ENCODE measurements at regions not wholly inside any gene's neighbourhood (a gene's known extent, or its start where the extent isn't known, plus 50 kb on each side); places are given as distances from the start of the nearest gene placed in this dataset.

DNA sequence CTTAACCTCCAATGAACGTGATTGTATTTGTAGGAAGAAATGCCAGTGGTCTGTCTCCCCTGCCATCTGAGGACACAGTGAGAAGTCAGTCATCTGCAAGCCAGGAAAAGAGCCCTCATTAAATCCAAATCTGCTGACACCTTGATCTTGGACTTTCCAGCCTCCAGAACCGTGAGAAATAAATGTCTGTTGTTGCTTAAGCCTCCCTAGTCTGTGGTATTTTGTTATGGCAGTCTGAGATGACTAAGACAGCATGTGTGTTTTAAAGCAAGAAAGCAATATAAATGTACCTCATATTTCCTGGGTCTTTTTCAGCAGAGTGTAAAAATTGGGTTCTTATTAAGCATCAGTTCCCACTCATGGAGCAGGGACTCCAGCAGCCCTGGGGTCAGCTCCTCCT is 177.9 kb upstream of the NLRP1 start:
- H3K4me1 Mint-ChIP-seq, result no peaks in the 10 kb centered on the region
- TF ChIP-seq FOXP1 (CRISPR knock-in tag; IDR thresholded peaks at IDR 0.05; ENCODE audit: borderline replicate concordance) (no peak), MXD4 (CRISPR knock-in tag; IDR thresholded peaks at IDR 0.05; ENCODE audit: borderline replicate concordance) (no peak), ZNF121 (CRISPR knock-in tag; IDR thresholded peaks at IDR 0.05) (no peak), NFYB (CRISPR knock-in tag; conservative IDR thresholded peaks at IDR 0.05; ENCODE audit: low read depth) (no peak), ZNF671 (CRISPR knock-in tag; IDR thresholded peaks at IDR 0.05) (no peak), RORB (CRISPR knock-in tag; IDR thresholded peaks at IDR 0.05) (no peak), GABPB1 (CRISPR knock-in tag; IDR thresholded peaks at IDR 0.05) (no peak), ZNF232 (CRISPR knock-in tag; IDR thresholded peaks at IDR 0.05) (no peak), RELA (CRISPR knock-in tag; IDR thresholded peaks at IDR 0.05; ENCODE audit: borderline replicate concordance) (no peak)
- TF ChIP-seq, protein P1, sequence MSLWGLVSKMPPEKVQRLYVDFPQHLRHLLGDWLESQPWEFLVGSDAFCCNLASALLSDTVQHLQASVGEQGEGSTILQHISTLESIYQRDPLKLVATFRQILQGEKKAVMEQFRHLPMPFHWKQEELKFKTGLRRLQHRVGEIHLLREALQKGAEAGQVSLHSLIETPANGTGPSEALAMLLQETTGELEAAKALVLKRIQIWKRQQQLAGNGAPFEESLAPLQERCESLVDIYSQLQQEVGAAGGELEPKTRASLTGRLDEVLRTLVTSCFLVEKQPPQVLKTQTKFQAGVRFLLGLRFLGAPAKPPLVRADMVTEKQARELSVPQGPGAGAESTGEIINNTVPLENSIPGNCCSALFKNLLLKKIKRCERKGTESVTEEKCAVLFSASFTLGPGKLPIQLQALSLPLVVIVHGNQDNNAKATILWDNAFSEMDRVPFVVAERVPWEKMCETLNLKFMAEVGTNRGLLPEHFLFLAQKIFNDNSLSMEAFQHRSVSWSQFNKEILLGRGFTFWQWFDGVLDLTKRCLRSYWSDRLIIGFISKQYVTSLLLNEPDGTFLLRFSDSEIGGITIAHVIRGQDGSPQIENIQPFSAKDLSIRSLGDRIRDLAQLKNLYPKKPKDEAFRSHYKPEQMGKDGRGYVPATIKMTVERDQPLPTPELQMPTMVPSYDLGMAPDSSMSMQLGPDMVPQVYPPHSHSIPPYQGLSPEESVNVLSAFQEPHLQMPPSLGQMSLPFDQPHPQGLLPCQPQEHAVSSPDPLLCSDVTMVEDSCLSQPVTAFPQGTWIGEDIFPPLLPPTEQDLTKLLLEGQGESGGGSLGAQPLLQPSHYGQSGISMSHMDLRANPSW (CRISPR knock-in tag; conservative IDR thresholded peaks at IDR 0.05; ENCODE audit: low read depth), result no peak
- TF ChIP-seq, protein P2, sequence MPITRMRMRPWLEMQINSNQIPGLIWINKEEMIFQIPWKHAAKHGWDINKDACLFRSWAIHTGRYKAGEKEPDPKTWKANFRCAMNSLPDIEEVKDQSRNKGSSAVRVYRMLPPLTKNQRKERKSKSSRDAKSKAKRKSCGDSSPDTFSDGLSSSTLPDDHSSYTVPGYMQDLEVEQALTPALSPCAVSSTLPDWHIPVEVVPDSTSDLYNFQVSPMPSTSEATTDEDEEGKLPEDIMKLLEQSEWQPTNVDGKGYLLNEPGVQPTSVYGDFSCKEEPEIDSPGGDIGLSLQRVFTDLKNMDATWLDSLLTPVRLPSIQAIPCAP (CRISPR knock-in tag; IDR thresholded peaks at IDR 0.05), result no peak
- TF ChIP-seq, protein P3, sequence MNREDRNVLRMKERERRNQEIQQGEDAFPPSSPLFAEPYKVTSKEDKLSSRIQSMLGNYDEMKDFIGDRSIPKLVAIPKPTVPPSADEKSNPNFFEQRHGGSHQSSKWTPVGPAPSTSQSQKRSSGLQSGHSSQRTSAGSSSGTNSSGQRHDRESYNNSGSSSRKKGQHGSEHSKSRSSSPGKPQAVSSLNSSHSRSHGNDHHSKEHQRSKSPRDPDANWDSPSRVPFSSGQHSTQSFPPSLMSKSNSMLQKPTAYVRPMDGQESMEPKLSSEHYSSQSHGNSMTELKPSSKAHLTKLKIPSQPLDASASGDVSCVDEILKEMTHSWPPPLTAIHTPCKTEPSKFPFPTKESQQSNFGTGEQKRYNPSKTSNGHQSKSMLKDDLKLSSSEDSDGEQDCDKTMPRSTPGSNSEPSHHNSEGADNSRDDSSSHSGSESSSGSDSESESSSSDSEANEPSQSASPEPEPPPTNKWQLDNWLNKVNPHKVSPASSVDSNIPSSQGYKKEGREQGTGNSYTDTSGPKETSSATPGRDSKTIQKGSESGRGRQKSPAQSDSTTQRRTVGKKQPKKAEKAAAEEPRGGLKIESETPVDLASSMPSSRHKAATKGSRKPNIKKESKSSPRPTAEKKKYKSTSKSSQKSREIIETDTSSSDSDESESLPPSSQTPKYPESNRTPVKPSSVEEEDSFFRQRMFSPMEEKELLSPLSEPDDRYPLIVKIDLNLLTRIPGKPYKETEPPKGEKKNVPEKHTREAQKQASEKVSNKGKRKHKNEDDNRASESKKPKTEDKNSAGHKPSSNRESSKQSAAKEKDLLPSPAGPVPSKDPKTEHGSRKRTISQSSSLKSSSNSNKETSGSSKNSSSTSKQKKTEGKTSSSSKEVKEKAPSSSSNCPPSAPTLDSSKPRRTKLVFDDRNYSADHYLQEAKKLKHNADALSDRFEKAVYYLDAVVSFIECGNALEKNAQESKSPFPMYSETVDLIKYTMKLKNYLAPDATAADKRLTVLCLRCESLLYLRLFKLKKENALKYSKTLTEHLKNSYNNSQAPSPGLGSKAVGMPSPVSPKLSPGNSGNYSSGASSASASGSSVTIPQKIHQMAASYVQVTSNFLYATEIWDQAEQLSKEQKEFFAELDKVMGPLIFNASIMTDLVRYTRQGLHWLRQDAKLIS (CRISPR knock-in tag; IDR thresholded peaks at IDR 0.05; ENCODE audit: borderline replicate concordance), result no peak
- TF ChIP-seq, protein P4, sequence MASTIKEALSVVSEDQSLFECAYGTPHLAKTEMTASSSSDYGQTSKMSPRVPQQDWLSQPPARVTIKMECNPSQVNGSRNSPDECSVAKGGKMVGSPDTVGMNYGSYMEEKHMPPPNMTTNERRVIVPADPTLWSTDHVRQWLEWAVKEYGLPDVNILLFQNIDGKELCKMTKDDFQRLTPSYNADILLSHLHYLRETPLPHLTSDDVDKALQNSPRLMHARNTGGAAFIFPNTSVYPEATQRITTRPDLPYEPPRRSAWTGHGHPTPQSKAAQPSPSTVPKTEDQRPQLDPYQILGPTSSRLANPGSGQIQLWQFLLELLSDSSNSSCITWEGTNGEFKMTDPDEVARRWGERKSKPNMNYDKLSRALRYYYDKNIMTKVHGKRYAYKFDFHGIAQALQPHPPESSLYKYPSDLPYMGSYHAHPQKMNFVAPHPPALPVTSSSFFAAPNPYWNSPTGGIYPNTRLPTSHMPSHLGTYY (CRISPR knock-in tag; IDR thresholded peaks at IDR 0.05), result no peak
- ATAC-seq (no peak), DNase-seq (ENCODE audit: low spot score) (no peak)
- H3K36me3 Mint-ChIP-seq, result no peaks in the 10 kb centered on the region
- H3K9me3 Mint-ChIP-seq, result peaks cover 5% of the 10 kb centered on the region; the same call in 1 of the 2 replicates
- ChIA-PET CTCF (no interaction called here), POLR2A (no interaction called here)
- H3K27me3 Mint-ChIP-seq (ENCODE audit: low read depth), result no peaks in the 10 kb centered on the region
- H3K4me3 Mint-ChIP-seq, result no peak overlapping the region
- H3K27ac Mint-ChIP-seq, result no peak overlapping the region

DNA sequence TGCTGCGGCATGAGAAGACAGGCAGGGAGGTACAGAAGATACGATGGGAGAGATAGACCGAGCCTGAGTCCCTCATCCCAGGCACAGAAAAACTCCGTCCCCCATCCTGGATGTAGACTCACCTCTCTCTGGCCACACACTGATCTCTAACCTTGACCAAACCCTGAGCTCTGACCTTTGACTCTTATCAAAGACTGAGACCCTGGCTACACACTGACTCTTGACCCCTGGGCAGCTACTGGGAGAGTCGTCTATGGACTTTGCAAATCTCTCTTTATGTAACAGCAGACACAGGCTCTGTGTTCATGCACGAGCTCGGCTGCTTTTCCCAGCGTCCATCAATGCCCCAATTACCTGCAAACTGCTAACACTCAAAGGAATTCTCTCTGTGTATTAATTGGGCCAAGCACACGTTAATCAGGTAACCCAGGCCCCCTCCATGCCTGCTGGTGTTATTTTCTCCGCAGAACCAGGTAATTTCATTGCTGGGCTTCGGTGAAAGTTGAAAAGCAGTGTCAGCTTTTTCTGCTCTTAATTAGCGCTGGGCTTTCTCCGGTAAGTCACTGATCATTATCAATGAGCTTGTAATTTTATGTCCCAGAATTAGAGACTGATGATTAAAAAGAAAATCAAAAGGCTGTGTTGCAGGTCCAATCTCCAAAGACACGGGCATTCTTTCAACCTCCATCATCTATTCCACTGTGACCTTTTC is 179.4 kb upstream of the NLRP1 start:
- Mint-ChIP-seq H3K36me3 (no peaks in the 10 kb centered on the region), H3K27me3 (ENCODE audit: low read depth) (no peaks in the 10 kb centered on the region), H3K9me3 (0 out of 2 replicates have a peak, but pooled peaks cover under 1% of the 10 kb centered on the region), H3K27ac (no peak overlapping the region), H3K4me3 (no peak overlapping the region), H3K4me1 (no peaks in the 10 kb centered on the region)
- TF ChIP-seq ZNF121 (CRISPR knock-in tag; IDR thresholded peaks at IDR 0.05) (no peak), GRHL2 (CRISPR knock-in tag; IDR thresholded peaks at IDR 0.05; ENCODE audit: insufficient replicate concordance, severe bottlenecking) (no peak)
- TF ChIP-seq, protein P5, sequence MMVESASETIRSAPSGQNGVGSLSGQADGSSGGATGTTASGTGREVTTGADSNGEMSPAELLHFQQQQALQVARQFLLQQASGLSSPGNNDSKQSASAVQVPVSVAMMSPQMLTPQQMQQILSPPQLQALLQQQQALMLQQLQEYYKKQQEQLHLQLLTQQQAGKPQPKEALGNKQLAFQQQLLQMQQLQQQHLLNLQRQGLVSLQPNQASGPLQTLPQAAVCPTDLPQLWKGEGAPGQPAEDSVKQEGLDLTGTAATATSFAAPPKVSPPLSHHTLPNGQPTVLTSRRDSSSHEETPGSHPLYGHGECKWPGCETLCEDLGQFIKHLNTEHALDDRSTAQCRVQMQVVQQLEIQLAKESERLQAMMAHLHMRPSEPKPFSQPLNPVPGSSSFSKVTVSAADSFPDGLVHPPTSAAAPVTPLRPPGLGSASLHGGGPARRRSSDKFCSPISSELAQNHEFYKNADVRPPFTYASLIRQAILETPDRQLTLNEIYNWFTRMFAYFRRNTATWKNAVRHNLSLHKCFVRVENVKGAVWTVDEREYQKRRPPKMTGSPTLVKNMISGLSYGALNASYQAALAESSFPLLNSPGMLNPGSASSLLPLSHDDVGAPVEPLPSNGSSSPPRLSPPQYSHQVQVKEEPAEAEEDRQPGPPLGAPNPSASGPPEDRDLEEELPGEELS (CRISPR knock-in tag; IDR thresholded peaks at IDR 0.05), result no peak
- no peak for DNase-seq (ENCODE audit: low spot score)
- POLR2A ChIA-PET, result interaction anchor here (0.5 kb wide), 1 partner anchor 231 kb away, joined by 8 read pairs; no protein-coding TSS in a partner anchor
- ATAC-seq, result no peak
- CTCF ChIA-PET, result interaction anchor here (0.5 to 1.3 kb wide), 4 partner anchors 30 to 671 kb away, joined by 3 to 5 read pairs (median 4); partner anchors contain the start of gene AIPL1
